ENCODE measurements at regions not wholly inside any gene's neighbourhood (a gene's known extent, or its start where the extent isn't known, plus 50 kb on each side); places are given as distances from the start of the nearest gene placed in this dataset.
"Not testable (repeated sequence)": the region's sequence is repeated elsewhere in the genome, so short reads cannot be mapped to it uniquely, and the experiment has no call there.

DNA sequence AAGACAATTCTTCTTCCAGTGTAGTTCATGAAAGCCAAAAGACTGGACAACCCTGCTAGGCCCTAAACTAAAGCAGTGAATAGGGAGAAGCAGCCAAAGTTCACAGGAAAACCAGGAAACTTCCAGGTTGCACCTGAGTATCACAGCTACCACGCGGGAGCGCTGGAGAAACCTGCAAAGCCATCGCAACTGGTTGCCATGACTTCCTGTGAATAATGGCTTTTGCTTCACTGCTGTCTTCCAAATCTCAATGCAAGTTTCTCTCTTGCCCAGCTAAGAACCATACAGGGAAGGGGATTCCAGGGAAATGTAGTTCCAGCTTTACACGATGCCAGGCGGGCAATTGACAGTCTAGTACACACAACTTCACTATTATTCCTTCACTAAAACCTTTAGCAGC, 114.1 kb downstream of the GXYLT1 start:
- no peak for TF ChIP-seq ZFX (IDR thresholded peaks at IDR 0.05; ENCODE audit: borderline replicate concordance)
- TF ChIP-seq, protein P1, sequence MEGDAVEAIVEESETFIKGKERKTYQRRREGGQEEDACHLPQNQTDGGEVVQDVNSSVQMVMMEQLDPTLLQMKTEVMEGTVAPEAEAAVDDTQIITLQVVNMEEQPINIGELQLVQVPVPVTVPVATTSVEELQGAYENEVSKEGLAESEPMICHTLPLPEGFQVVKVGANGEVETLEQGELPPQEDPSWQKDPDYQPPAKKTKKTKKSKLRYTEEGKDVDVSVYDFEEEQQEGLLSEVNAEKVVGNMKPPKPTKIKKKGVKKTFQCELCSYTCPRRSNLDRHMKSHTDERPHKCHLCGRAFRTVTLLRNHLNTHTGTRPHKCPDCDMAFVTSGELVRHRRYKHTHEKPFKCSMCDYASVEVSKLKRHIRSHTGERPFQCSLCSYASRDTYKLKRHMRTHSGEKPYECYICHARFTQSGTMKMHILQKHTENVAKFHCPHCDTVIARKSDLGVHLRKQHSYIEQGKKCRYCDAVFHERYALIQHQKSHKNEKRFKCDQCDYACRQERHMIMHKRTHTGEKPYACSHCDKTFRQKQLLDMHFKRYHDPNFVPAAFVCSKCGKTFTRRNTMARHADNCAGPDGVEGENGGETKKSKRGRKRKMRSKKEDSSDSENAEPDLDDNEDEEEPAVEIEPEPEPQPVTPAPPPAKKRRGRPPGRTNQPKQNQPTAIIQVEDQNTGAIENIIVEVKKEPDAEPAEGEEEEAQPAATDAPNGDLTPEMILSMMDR (IDR thresholded peaks at IDR 0.05): no peak
- H3K27ac ChIP-seq: no peak overlapping the region

DNA sequence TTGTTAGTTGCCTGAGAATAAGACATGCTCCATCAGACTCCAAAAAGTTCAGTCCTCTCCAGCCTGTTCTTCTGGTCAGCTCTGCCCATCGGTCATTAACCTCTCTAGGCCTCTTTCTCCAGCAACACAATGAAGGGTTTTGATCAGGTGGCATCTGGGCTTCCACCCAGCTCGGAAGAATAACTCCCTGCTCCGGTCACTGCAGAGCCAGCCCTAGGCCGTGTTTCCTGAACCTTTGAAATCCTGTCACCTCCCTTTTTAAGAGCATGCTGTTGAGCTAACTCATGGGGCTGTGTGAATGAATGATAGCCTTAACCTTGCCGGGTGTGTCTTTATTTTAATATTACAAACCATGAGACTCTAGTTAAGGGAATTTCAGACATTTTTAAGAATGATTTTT, 117.1 kb downstream of the GXYLT1 start:
- no peak overlapping the region for H3K27ac ChIP-seq
- TF ChIP-seq, protein P1 (IDR thresholded peaks at IDR 0.05): no peak
- no peak for TF ChIP-seq ZFX (IDR thresholded peaks at IDR 0.05; ENCODE audit: borderline replicate concordance)

DNA sequence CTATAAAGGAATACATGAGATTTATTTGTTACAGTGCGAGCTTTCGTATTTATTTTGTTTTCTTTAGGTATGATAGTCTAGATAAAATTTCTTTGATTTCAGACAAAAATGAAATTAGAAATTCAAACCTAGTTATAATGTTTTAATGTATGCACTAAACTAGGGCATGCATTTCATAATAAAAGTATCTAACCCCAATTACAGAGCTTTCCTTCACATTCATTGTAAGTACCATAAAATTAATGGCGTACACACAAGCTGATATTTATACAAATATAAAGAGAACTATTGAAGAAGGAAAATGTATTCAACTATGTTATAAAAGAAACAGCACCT, 120.2 kb downstream of the GXYLT1 start:
- no peak overlapping the region for H3K27ac ChIP-seq
- no peak for TF ChIP-seq ZFX (IDR thresholded peaks at IDR 0.05; ENCODE audit: borderline replicate concordance)
- TF ChIP-seq, protein P1 (IDR thresholded peaks at IDR 0.05): peak; percentile 50

DNA sequence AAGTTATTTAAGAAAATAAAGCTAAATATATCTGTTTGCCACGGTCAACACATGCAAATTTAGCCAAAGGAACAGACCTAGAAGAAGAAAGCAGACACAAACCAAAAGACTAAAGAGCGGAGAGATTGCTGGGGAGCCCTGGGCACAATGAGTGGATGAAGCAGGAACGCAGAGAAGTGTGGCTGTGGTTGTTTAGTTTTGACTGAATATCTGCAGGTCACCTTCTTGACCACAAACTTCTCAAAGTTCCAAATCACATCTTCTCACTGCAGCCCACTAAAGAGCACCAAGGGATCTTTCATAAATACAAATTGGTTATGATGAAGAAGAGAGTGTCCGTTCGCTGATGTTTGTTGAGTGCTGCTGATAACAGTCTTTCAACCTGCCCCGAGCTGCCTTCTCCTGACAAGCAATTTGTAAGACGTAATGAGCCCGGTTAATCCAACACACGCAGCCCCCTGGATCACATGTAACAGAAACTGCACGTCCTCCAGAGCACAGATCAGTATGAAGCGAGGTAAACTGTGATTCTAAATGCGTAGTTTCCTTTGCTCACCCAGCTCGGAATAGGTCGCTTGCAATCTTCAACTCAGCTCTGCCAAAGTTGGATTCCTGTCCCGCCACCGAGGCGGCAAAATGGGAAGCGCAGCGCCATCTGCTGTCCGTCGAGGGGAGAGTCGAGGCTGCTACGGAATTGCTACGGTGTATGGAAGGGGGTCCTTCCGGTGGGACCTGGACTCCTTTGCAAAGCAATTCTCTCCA, 120.8 kb downstream of the GXYLT1 start:
- no peak overlapping the region for H3K27ac ChIP-seq
- TF ChIP-seq, protein P1 (IDR thresholded peaks at IDR 0.05): peak; percentile 99
- TF ChIP-seq ZFX (IDR thresholded peaks at IDR 0.05; ENCODE audit: borderline replicate concordance): no peak

DNA sequence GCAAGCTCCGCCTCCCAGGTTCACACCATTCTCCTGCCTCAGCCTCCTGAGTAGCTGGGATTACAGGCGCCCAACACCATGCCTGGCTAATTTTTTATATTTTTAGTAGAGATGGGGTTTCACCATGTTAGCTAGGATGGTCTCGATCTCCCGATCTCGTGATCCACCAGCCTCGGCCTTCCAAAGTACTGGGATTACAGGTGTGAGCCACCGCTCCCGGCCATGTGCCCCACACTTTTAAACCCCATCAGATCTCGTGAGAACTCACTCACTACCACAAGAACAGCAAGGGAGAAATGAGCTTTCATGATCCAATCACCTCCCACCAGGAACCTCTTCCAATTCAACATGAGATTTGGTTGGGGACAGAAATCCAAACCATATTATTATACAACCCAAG, 122.7 kb downstream of the GXYLT1 start:
- not testable (repeated sequence) for H3K27ac ChIP-seq

DNA sequence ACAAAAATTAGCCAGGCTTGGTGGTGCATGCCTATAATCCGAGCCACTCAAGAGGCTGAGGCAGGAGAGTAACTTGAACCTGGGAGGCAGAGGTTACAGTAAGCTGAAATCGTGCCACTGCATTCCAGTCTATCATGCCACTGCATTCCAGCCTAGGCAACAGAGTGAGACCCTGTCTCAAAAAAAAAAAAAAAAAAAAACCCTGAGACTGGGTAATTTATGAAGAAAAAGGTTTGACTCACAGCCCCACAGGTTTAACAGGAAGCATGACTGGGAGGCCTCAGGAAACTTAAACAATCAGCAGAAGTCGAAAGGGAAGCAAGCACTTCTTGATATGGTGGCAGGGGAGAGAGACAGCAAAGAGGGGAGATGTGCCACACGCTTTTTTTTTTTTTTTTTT, 123.2 kb downstream of the GXYLT1 start:
- no peak for TF ChIP-seq ZFX (IDR thresholded peaks at IDR 0.05; ENCODE audit: borderline replicate concordance)
- TF ChIP-seq, protein P1 (IDR thresholded peaks at IDR 0.05): no peak
- no peak overlapping the region for H3K27ac ChIP-seq

DNA sequence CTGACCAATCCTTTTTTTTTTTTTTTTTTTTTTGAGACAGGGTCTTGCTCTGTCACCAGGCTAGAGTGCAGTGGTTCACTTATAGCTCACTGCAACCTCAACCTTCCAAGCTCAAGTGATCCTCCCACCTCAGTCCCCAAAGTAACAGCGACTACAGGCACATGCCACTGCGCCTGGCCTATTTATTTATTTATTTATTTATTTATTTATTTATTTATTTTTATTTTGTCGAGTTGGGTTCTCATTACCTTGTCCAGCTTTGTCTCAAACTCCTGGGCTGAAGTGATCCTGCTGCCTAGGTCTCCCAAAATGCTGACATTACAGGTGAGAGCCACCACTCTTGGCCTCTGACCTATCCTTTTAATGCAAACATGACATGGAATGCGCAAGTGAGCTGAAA, 124.4 kb downstream of the GXYLT1 start:
- TF ChIP-seq, protein P1 (IDR thresholded peaks at IDR 0.05): no peak
- TF ChIP-seq ZFX (IDR thresholded peaks at IDR 0.05; ENCODE audit: borderline replicate concordance): no peak
- no peak overlapping the region for H3K27ac ChIP-seq

DNA sequence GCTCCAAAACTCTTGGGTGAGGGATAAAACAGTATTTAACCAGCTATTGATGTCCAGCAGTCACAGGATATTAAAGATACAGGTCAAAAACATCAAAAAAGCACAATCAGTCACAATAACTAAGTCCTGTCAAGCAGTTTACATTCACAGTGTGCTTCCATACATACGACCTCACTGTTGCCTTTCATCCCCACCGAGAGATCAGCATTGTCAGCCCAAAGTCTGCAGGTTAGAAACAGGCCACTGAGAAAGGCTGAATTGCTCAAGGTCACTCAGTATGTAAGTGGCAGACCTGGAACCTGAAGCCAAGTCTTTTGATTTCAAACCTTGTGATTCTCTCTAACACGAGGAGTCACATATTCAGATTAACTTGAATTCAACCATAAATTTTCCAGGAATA, 124.9 kb downstream of the GXYLT1 start:
- no peak for TF ChIP-seq ZFX (IDR thresholded peaks at IDR 0.05; ENCODE audit: borderline replicate concordance)
- TF ChIP-seq, protein P1 (IDR thresholded peaks at IDR 0.05): no peak
- no peak overlapping the region for H3K27ac ChIP-seq
